HG03520 (cell line): ENCODE measurements at regions not wholly inside any gene's neighbourhood (a gene's known extent, or its start where the extent isn't known, plus 50 kb on each side); places are given as distances from the start of the nearest gene placed in this dataset.
"Not testable (repeated sequence)": the region's sequence is repeated elsewhere in the genome, so short reads cannot be mapped to it uniquely, and the experiment has no call there.

ENCODE experiments used
- ATAC-seq: cut with Tn5 transposase; IDR thresholded peaks from one replicate; pipeline ENCODE4 v1.9.1; 2021; ENCODE audit warnings: mild to moderate bottlenecking, moderate library complexity; ENCODE audit not compliant: unreplicated experiment

GRCh38 chr10:86579883-86580520 is 58.4 kb upstream of the WAPL start:
- ATAC-seq, result no peak

DNA sequence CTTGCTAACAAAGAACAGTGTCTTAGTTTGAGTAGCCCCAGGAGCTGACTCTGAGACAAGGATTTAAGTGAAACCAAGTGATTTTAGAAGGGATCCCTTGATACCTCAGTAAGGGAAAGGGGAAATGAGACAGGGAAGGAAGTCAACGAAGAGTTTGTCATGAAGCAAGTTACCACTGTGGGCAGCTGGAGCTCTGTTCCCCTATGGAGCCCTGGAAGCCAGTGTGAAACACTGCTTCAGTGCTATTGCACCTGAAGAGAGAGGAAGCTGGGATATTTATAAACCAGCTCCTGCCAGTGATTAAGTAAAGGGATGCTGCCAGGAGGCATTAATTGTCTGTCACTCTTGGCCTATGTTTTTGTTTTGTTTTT is 58.9 kb upstream of the WAPL start:
- ATAC-seq, result no peak

- peak; percentile 76 for ATAC-seq
Observed at GRCh38 chr10:86583983-86584382, 62.4 kb upstream of the WAPL start.

- ATAC-seq, result peak; percentile 82
Observed at GRCh38 chr10:86585037-86585929, 63.7 kb upstream of the WAPL start.

- no peak for ATAC-seq
Observed at GRCh38 chr10:86586516-86586915, 64.9 kb upstream of the WAPL start.

DNA sequence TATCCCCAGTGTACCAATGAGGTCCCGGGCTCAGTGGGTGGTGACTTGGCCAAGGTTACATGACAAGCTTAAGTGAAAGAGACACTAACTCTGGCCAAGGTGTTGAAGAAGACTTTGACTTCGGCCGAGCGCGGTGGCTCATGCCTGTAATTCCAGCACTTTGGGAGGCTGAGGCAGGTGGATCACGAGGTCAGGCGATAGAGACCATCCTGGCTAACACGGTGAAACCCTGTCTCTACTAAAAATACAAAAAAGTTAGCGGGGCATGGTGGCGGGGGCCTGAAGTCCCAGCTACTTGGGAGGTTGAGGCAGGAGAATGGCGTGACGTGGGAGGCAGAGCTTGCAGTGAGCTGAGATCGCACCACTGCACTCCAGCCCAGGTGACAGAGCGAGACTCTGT is 65.6 kb upstream of the OPN4 start:
- not testable (repeated sequence) for ATAC-seq

- no peak for ATAC-seq
Observed at GRCh38 chr10:86591436-86591835, 62.9 kb upstream of the OPN4 start.

DNA sequence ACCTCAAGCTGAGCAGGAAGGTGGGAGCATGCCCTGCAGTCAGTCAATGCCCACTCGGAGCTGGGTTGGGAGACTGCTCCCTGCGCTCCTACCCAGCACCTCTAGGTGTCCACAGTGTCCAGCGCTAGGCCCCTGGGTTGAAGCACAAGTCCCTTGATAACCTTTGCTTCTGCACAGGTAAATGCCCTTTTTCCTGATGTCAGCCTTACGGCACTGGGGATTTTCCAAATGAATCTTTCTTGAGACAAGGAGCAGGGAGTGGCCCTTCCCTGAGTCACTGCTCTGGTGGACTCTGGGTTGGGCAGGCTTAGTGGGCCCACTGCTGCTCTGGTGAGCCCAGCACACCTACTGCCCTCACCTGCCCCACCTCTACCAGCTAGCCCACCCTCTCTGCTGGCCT is 61.9 kb upstream of the OPN4 start:
- ATAC-seq, result no peak

DNA sequence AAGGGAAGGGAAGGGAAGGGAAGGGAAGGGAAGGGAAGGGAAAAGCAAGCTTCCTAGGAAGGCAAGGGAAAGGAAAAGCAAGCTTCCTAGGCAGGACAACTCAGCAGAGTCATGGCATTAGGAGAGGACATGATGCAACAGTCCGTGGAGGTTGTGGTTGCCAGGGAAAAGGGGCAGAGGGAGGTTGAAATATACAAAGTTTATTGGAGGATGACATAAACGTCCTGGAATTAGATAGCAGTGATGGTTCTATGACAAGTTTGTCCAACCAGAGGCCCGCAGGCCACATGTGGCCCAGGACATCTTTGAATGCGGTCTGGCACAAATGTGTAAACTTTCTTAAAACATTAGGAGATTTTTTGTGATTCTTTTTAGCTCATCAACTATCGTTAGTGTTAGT is 59.8 kb upstream of the OPN4 start:
- ATAC-seq, result no peak

DNA sequence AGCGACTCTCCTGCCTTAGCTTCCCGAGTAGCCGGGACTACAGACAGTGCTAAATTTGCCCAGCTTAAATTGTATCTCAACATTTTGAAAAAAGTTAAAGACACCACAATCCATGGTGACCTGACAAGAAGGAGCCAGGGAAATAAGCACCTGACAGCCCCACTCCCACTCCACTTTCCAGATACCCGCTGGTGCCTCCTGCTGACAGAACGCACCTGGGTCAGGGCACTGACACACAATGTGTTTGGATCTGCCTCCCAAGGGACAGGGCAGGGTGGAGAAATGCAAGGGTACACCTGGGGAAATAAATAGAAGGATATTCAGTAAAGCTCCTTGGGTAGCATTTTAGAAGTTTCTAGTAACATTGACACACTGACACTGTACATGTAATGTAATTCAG is 58.9 kb upstream of the OPN4 start:
- no peak for ATAC-seq

GRCh38 chr10:86596266-86596665 is 58.1 kb upstream of the OPN4 start:
- ATAC-seq, result no peak

- ATAC-seq, result no peak
Observed at GRCh38 chr10:86597306-86597705, 57.0 kb upstream of the OPN4 start.

GRCh38 chr10:86598151-86598550 is 56.2 kb upstream of the OPN4 start:
- ATAC-seq, result no peak

GRCh38 chr10:86599041-86599440 is 55.3 kb upstream of the OPN4 start:
- ATAC-seq, result no peak

GRCh38 chr10:86599729-86600128 is 54.6 kb upstream of the OPN4 start:
- ATAC-seq, result peak; percentile 76

DNA sequence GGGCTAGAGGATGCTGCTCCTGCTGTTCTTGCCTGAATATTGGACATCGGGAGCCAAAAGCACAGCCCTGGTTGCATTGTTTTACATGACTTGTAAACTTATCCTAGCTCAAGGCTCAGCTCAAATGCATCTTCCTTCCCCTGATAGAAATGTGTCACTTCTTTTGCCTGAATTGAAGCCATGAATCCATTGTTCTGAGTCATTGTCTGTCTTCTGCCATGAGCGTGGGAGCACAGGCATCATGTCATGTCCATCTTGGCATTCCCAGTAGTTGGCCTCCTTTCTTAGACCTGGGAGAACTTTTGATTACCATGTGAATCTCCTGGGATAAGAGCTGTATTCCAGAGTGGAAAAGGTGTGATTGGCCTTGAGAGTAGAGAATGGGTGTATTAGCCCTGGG is 54.1 kb upstream of the OPN4 start:
- ATAC-seq, result no peak

GRCh38 chr10:86601956-86602602 is 52.3 kb upstream of the OPN4 start:
- no peak for ATAC-seq

GRCh38 chr10:86603256-86603655 is 51.1 kb upstream of the OPN4 start:
- ATAC-seq, result no peak
